Endothelial cell of umbilical vein (primary cell): ENCODE measurements at regions not wholly inside any gene's neighbourhood (a gene's known extent, or its start where the extent isn't known, plus 50 kb on each side); places are given as distances from the start of the nearest gene placed in this dataset.

Experiments
- BruUV-seq: library from RNA; stranded (reverse); fragments of 400-500 nt; replicated peaks from 2 replicates; lab custom pipeline; 2021; lab: Mats Ljungman, UMichigan
- CTCF ChIA-PET: fragments of 300-600, 350-600 bp; sonication (Branson Sonifier 250); formaldehyde crosslinking; loops from one replicate; lab custom pipeline; 2021; ENCODE audit warnings: antibody characterized with exemption, inconsistent platforms; lab: Charles Lee
- POLR2A ChIA-PET: fragments of 300-600, 350-600 bp; sonication (Branson Sonifier 250); formaldehyde crosslinking; loops from one replicate; lab custom pipeline; 2021; ENCODE audit warnings: antibody characterized with exemption, inconsistent platforms; lab: Charles Lee
- DNase-seq: peaks from one replicate; pipeline ENCODE4 v3.0.0-alpha.2; 2011; ENCODE audit warnings: low read depth, low spot score
- FAIRE-seq: peaks from 2 replicates; lab custom pipeline; 2011; peaks lifted over from hg19 to GRCh38; lab: Jason Lieb, UNC
- H2AFZ ChIP-seq: 2 replicates; pipeline ENCODE4 v1.6.0; 2012; ENCODE audit warnings: low read depth, low read length, control low read depth, inconsistent platforms
- H3K27ac ChIP-seq: 2 replicates; pipeline ENCODE4 v1.5.1; 2011; ENCODE audit warnings: low read depth, mild to moderate bottlenecking, control low read depth, low read length, moderate library complexity; ENCODE audit not compliant: insufficient read depth
- H3K27me3 ChIP-seq, 2 experiments: 2 replicates each; pipeline versions ENCODE4 v1.6.0 to v1.6.1; 2011; ENCODE audit warnings: low read length in 2 of 2, mixed read lengths in 1 of 2; ENCODE audit not compliant: control insufficient read depth in 2 of 2, insufficient read depth in 2 of 2
- H3K36me3 ChIP-seq, 2 experiments: 2 replicates in 1 of 2; 3 replicates in 1 of 2; pipeline ENCODE4 v1.5.1; 2011; ENCODE audit warnings: low read length in 2 of 2, mild to moderate bottlenecking in 1 of 2, moderate library complexity in 1 of 2; ENCODE audit not compliant: control insufficient read depth in 2 of 2, insufficient read depth in 2 of 2; ENCODE audit errors: extremely low read depth in 1 of 2
- H3K4me1 ChIP-seq: 3 replicates; pipeline ENCODE4 v1.5.1; 2011; ENCODE audit warnings: mild to moderate bottlenecking, low read length; ENCODE audit not compliant: control insufficient read depth, insufficient read depth; ENCODE audit errors: extremely low read depth
- H3K4me2 ChIP-seq: 2 replicates; pipeline ENCODE4 v1.6.1; 2011; ENCODE audit warnings: low read length, control low read depth, mixed read lengths; ENCODE audit not compliant: insufficient read depth
- H3K4me3 ChIP-seq, 3 experiments: fragments of 200-600 bp in 1 of 3; sonication (generic), shearing (Covaris generic) in 1 of 3; replicated peaks in 1 of 3; 2 replicates each; pipeline ENCODE4 v1.5.1; 2011 to 2016; ENCODE audit warnings: control low read depth in 3 of 3, low read length in 3 of 3, mild to moderate bottlenecking in 2 of 3, inconsistent platforms in 1 of 3, low read depth in 1 of 3, moderate library complexity in 1 of 3; ENCODE audit not compliant: insufficient read depth in 1 of 3
- H3K79me2 ChIP-seq: 2 replicates; pipeline ENCODE4 v1.6.0; 2012; ENCODE audit warnings: low read length, inconsistent platforms; ENCODE audit not compliant: control insufficient read depth, insufficient read depth
- H3K9ac ChIP-seq: replicated peaks from 2 replicates; pipeline ENCODE3; 2011; ENCODE audit warnings: low read length, control low read depth; ENCODE audit not compliant: insufficient read depth; ENCODE audit errors: extremely low read depth
- H3K9me1 ChIP-seq: replicated peaks from 3 replicates; pipeline ENCODE4 v1.6.0; 2011; ENCODE audit warnings: mild to moderate bottlenecking, low read length; ENCODE audit not compliant: control insufficient read depth, insufficient read depth; ENCODE audit errors: extremely low read depth
- H3K9me3 ChIP-seq: replicated peaks from 2 replicates; pipeline ENCODE4 v1.5.1; 2012; ENCODE audit warnings: low read length, inconsistent platforms; ENCODE audit not compliant: control insufficient read depth, insufficient read depth
- H4K20me1 ChIP-seq: replicated peaks from 2 replicates; pipeline ENCODE3; 2011; ENCODE audit warnings: mild to moderate bottlenecking, low read length; ENCODE audit not compliant: control insufficient read depth, insufficient read depth; ENCODE audit errors: extremely low read depth
- EZH2 ChIP-seq: IDR thresholded peaks from 2 replicates; pipeline ENCODE4 v1.6.1; 2012; ENCODE audit warnings: borderline replicate concordance, low read depth, mild to moderate bottlenecking, moderate library complexity, low read length, inconsistent platforms; ENCODE audit not compliant: severe bottlenecking
- FOS ChIP-seq: IDR thresholded peaks from 2 replicates; pipeline ENCODE4 v1.6.1; 2011; ENCODE audit warnings: mild to moderate bottlenecking, low read length, moderate library complexity, borderline replicate concordance; ENCODE audit not compliant: insufficient read depth
- MAX ChIP-seq: IDR thresholded peaks from 2 replicates; pipeline ENCODE4 v1.6.1; 2011; ENCODE audit not compliant: insufficient read depth, insufficient read length
- POLR2A ChIP-seq: IDR thresholded peaks from 2 replicates; pipeline ENCODE4 v1.6.1; 2012; ENCODE audit warnings: low read depth, mild to moderate bottlenecking, control low read depth, low read length
- dilution Hi-C: fragments of 300-500 bp; cut with MboI; formaldehyde crosslinking; loops from one replicate; pipeline ENCODE4 v1.15.0; 2019; ENCODE audit warnings: low sequenced_read_pairs; ENCODE audit not compliant: extremely low pct_ligation_motif_present
- intact Hi-C: fragments of 100-400 bp; cut with micrococcal nuclease; formaldehyde crosslinking; loops from one replicate; pipeline ENCODE4 v1.10.0; 2022

GRCh38 chr2:226411727-226412360 lies 387.8 kb downstream of the IRS1 start:
- no peak overlapping the region for H3K9ac ChIP-seq
- no peak for FAIRE-seq
- no peaks in the 10 kb centered on the region for H3K27me3 ChIP-seq
- POLR2A ChIA-PET, result no interaction called here
- no TSS peak for BruUV-seq
- TF ChIP-seq FOS (peak; percentile 25), EZH2 (no peak)
- no peaks in the 10 kb centered on the region for H4K20me1 ChIP-seq
- no peaks in the 10 kb centered on the region for H3K79me2 ChIP-seq
- dilution Hi-C loops (no loop called here), intact Hi-C loops (no loop called here)
- H3K4me1 ChIP-seq, result no peaks in the 10 kb centered on the region
- CTCF ChIA-PET, result no interaction called here
- no peaks in the 10 kb centered on the region for H3K9me1 ChIP-seq
- no peaks in the 10 kb centered on the region for H3K9me3 ChIP-seq
- no peak overlapping the region for H3K4me3 ChIP-seq
- no peak overlapping the region for H3K27ac ChIP-seq
- no peak overlapping the region for H3K4me2 ChIP-seq
- no peak for DNase-seq
- no peak overlapping the region for H2AFZ ChIP-seq
- H3K36me3 ChIP-seq, result no peaks in the 10 kb centered on the region

GRCh38 chr2:226411205-226411604 lies 388.4 kb downstream of the IRS1 start:
- Histone ChIP-seq H3K27ac (no peak overlapping the region), H2AFZ (no peak overlapping the region)
- POLR2A ChIA-PET, result no interaction called here

More at GRCh38 chr2:226411205-226411604, 388.4 kb downstream of the IRS1 start:
- Histone ChIP-seq H3K9me1 (no peaks in the 10 kb centered on the region), H4K20me1 (no peaks in the 10 kb centered on the region), H3K4me1 (no peaks in the 10 kb centered on the region), H3K27me3 (no peaks in the 10 kb centered on the region), H3K79me2 (no peaks in the 10 kb centered on the region), H3K9ac (no peak overlapping the region), H3K36me3 (no peaks in the 10 kb centered on the region), H3K9me3 (no peaks in the 10 kb centered on the region), H3K4me3 (no peak overlapping the region), H3K4me2 (no peak overlapping the region)
- dilution Hi-C loops, result no loop called here
- intact Hi-C loops, result no loop called here
- CTCF ChIA-PET, result no interaction called here
- no peak for DNase-seq
- BruUV-seq, result no TSS peak
- TF ChIP-seq POLR2A (no peak), MAX (no peak), EZH2 (no peak)
- no peak for FAIRE-seq
